ENCODE measurements at regions not wholly inside any gene's neighbourhood (a gene's known extent, or its start where the extent isn't known, plus 50 kb on each side); places are given as distances from the start of the nearest gene placed in this dataset.
"Not testable (repeated sequence)": the region's sequence is repeated elsewhere in the genome, so short reads cannot be mapped to it uniquely, and the experiment has no call there.

- DNase-seq: not testable (repeated sequence)
Measured at GRCh38 chr2:179385756-179386155, 121.1 kb upstream of the SESTD1 start.

- no peak for DNase-seq
Measured at GRCh38 chr2:179383975-179384374, 119.3 kb upstream of the SESTD1 start.

DNA sequence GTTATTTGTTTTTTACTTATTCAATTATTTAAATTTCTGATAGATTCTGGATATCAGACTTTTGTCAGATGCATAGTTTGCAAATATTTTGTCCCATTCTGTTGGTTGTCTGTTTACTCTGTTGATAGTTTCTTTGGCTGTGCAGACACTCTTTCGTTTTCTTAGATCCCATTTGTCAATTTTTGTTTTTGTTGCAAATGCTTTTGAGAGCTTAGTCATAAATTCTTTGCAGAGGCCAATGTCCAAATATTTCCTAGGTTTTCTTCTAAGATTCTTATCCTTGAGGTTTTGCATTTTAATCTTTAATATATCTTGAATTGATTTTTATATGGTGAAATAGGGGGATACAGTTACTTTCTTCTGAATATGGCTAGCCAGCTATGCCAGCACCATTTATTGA, 112.7 kb upstream of the SESTD1 start:
- DNase-seq: no peak

- no peak for DNase-seq
Measured at GRCh38 chr2:179376881-179377280, 112.2 kb upstream of the SESTD1 start.

GRCh38 chr2:179373816-179374215, 109.2 kb upstream of the SESTD1 start:
- no peak for DNase-seq

GRCh38 chr2:179365561-179365960, 100.9 kb upstream of the SESTD1 start:
- DNase-seq: not testable (repeated sequence)

- DNase-seq: no peak
Measured at GRCh38 chr2:179355881-179356280, 91.2 kb upstream of the SESTD1 start.

- peak; percentile 17 for DNase-seq
Measured at GRCh38 chr2:179354739-179355537, 90.3 kb upstream of the SESTD1 start.

GRCh38 chr2:179354296-179354695, 89.7 kb upstream of the SESTD1 start:
- no peak for DNase-seq

GRCh38 chr2:179352181-179352580, 87.5 kb upstream of the SESTD1 start:
- DNase-seq: no peak

- no peak for DNase-seq
Measured at GRCh38 chr2:179351057-179351456, 86.4 kb upstream of the SESTD1 start.

- no peak for DNase-seq
Measured at GRCh38 chr2:179349670-179350303, 85.2 kb upstream of the SESTD1 start.

- no peak for DNase-seq
Measured at GRCh38 chr2:179348906-179349305, 84.3 kb upstream of the SESTD1 start.

DNA sequence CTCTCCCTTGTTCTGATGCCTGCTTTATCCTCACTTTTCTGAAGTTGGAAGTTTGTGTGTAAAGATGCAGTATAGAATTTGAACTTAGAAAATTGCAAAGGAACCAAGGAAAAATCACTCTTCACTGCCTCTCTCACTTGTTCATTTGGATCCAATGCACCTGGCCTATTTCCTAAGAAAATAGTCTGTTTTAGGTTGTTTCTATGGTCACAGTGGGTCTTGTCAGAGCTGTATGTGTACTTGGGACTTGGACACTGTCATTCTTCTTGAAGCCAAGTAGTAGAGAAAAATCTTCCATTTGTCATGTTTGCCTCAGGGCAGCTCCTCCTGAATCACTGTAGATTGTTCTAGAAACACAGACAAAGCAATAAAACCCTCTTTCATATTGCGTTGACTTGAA, 80.3 kb upstream of the SESTD1 start:
- no peak for DNase-seq

- DNase-seq: no peak
Measured at GRCh38 chr2:179344280-179344964, 79.8 kb upstream of the SESTD1 start.

- no peak for DNase-seq
Measured at GRCh38 chr2:179343945-179344279, 79.3 kb upstream of the SESTD1 start.

- DNase-seq: no peak
Measured at GRCh38 chr2:179341152-179341866, 76.7 kb upstream of the SESTD1 start.

DNA sequence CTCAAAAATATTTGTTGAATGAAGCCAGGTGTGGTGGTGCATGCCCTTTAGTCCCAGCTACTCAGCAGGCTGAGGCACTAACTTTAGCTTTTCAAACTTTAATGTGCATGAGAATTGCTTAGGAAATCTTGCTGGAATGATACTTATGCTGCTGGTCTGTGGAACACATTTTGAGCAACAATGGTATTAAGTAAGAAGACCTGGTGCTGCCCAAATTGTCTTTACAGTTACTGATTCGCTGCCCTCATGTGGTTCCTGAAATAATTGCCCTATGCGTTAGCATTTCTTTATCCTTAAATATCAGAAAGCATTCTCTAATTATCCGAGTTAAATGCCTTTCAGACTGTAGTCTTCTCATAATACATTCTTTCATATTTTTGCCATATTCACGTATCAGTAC, 76.0 kb upstream of the SESTD1 start:
- DNase-seq: peak; percentile 14

DNA sequence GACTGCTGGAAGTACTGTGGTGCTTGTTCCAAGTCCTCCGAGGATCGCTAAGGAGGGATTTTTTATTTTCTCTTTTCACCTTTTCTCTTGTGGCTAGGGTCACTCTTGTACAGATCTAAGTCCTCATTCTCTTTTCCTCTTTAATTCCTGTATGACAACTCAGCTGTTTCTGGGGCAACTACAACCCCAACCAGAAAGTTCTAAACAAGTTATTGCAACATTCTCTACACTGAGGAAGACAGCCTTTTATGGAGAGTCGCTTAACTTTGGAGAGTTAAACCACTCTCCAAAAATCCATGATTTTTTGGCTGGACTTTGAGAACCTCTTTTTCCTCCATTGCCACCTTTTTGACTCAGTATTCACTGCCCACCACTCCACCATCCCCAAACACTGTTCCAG, 74.0 kb upstream of the SESTD1 start:
- DNase-seq: no peak

GRCh38 chr2:179336782-179337534, 72.3 kb upstream of the SESTD1 start:
- DNase-seq: no peak

DNA sequence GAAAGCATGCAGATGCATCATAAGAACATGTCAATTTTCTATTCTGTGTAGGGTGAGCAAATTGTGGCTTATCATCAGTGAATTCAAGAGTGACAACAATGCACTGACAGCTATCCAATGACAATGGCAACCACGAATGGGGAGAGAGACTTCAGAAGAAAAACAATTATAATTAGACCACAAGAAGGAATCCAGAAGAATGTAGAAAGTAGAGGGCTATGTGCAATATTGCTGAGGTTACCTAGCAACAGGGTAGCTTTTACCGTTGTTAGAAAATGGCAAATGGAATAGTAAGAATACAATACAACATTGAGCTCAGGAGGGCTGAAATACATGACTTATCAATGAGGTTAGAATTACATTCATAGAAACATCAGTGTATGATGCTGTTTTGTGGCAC, 71.1 kb upstream of the SESTD1 start:
- no peak for DNase-seq

GRCh38 chr2:179332903-179333302, 68.3 kb upstream of the SESTD1 start:
- no peak for DNase-seq

DNA sequence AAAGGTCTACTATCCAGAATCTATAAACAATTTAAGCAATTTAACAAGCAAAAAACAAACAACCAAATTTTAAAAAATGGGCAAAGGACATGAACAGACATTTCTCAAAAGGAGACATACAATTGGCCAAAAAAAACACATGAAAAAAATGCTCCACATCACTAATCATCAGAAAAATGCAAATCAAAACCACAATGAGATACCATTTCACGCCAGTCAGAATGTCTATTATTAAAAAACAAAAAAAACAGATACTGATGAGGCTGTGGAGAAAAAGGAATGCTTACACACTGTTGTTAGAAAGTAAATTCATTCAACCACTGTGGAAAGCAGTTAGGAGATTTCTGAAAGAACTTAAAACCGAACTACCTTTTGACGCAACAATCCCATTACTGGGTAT, 66.4 kb upstream of the SESTD1 start:
- DNase-seq: no peak

Data from NCI-H1694 treated with DMSO at 0.1 percent for 48 hours (cell line).